ENCODE measurements at regions not wholly inside any gene's neighbourhood (a gene's known extent, or its start where the extent isn't known, plus 50 kb on each side); places are given as distances from the start of the nearest gene placed in this dataset.

GRCh38 chr11:19519353-19519752 is 193.3 kb upstream of the NAV2 start:
- H2AFZ ChIP-seq (ENCODE audit: low read length): no peak overlapping the region
- no peaks in the 10 kb centered on the region for H3K36me3 ChIP-seq (ENCODE audit: insufficient read depth, low read length)
- no peaks in the 10 kb centered on the region for H3K79me2 ChIP-seq (ENCODE audit: insufficient read depth, low read length)
- H3K4me1 ChIP-seq (ENCODE audit: insufficient read depth, low read length, severe bottlenecking): no peaks in the 10 kb centered on the region
- no peak overlapping the region for H3K4me3 ChIP-seq (ENCODE audit: low read depth, low read length, poor library complexity, severe bottlenecking)
- no peaks in the 10 kb centered on the region for H3K27me3 ChIP-seq (ENCODE audit: insufficient read depth, low read length)
- no peaks in the 10 kb centered on the region for H3K9me2 ChIP-seq (ENCODE audit: low read depth, low read length)
- H4K20me1 ChIP-seq (ENCODE audit: insufficient read depth, low read length): no peaks in the 10 kb centered on the region
- H3K4me2 ChIP-seq (ENCODE audit: low read length): no peak overlapping the region
- no peak for TF ChIP-seq CTCF (IDR thresholded peaks at IDR 0.05; ENCODE audit: low read length)
- no peak for TF ChIP-seq EZH2 (IDR thresholded peaks at IDR 0.05; ENCODE audit: borderline replicate concordance, low read length)
- H3K9ac ChIP-seq (ENCODE audit: low read length): no peak overlapping the region
- no peaks in the 10 kb centered on the region for H3K9me3 ChIP-seq (ENCODE audit: low read length)
- H3F3A ChIP-seq (ENCODE audit: insufficient read depth, low read length): no peaks in the 10 kb centered on the region
- no peak overlapping the region for H3K27ac ChIP-seq (ENCODE audit: low read depth, low read length, poor library complexity, severe bottlenecking)

- H2AFZ ChIP-seq (ENCODE audit: low read length): no peak overlapping the region
- no peak overlapping the region for H3K4me2 ChIP-seq (ENCODE audit: low read length)
- H3K36me3 ChIP-seq (ENCODE audit: insufficient read depth, low read length): no peaks in the 10 kb centered on the region
- no peaks in the 10 kb centered on the region for H4K20me1 ChIP-seq (ENCODE audit: insufficient read depth, low read length)
- H3K4me1 ChIP-seq (ENCODE audit: insufficient read depth, low read length, severe bottlenecking): no peaks in the 10 kb centered on the region
- H3K79me2 ChIP-seq (ENCODE audit: insufficient read depth, low read length): no peaks in the 10 kb centered on the region
- H3K4me3 ChIP-seq (ENCODE audit: low read depth, low read length, poor library complexity, severe bottlenecking): no peak overlapping the region
- no peaks in the 10 kb centered on the region for H3K9me3 ChIP-seq (ENCODE audit: low read length)
- no peaks in the 10 kb centered on the region for H3K27me3 ChIP-seq (ENCODE audit: insufficient read depth, low read length)
- no peaks in the 10 kb centered on the region for H3K9me2 ChIP-seq (ENCODE audit: low read depth, low read length)
- H3K27ac ChIP-seq (ENCODE audit: low read depth, low read length, poor library complexity, severe bottlenecking): no peak overlapping the region
- H3F3A ChIP-seq (ENCODE audit: insufficient read depth, low read length): no peaks in the 10 kb centered on the region
- no peak overlapping the region for H3K9ac ChIP-seq (ENCODE audit: low read length)
- no peak for TF ChIP-seq EZH2 (IDR thresholded peaks at IDR 0.05; ENCODE audit: borderline replicate concordance, low read length)
- TF ChIP-seq CTCF (IDR thresholded peaks at IDR 0.05; ENCODE audit: low read length): no peak
Measured at GRCh38 chr11:19513253-19513652, 199.4 kb upstream of the NAV2 start.

- no peak overlapping the region for H3K9ac ChIP-seq (ENCODE audit: low read length)
Measured at GRCh38 chr11:19512618-19513017, 200.0 kb upstream of the NAV2 start.

More at GRCh38 chr11:19512618-19513017, 200.0 kb upstream of the NAV2 start:
- Histone ChIP-seq H3K4me1 (ENCODE audit: insufficient read depth, low read length, severe bottlenecking) (no peaks in the 10 kb centered on the region), H3K27ac (ENCODE audit: low read depth, low read length, poor library complexity, severe bottlenecking) (no peak overlapping the region), H3K79me2 (ENCODE audit: insufficient read depth, low read length) (no peaks in the 10 kb centered on the region), H3K9me3 (ENCODE audit: low read length) (no peaks in the 10 kb centered on the region), H2AFZ (ENCODE audit: low read length) (no peak overlapping the region), H3K4me3 (ENCODE audit: low read depth, low read length, poor library complexity, severe bottlenecking) (no peak overlapping the region), H3K36me3 (ENCODE audit: insufficient read depth, low read length) (no peaks in the 10 kb centered on the region), H3K4me2 (ENCODE audit: low read length) (no peak overlapping the region), H3K9me2 (ENCODE audit: low read depth, low read length) (no peaks in the 10 kb centered on the region), H4K20me1 (ENCODE audit: insufficient read depth, low read length) (no peaks in the 10 kb centered on the region), H3F3A (ENCODE audit: insufficient read depth, low read length) (no peaks in the 10 kb centered on the region), H3K27me3 (ENCODE audit: insufficient read depth, low read length) (no peaks in the 10 kb centered on the region)
- no peak for TF ChIP-seq CTCF (IDR thresholded peaks at IDR 0.05; ENCODE audit: low read length)
- no peak for TF ChIP-seq EZH2 (IDR thresholded peaks at IDR 0.05; ENCODE audit: borderline replicate concordance, low read length)

Measured in OCI-LY1 (cell line).